22Rv1 (cell line): ENCODE measurements at regions not wholly inside any gene's neighbourhood (a gene's known extent, or its start where the extent isn't known, plus 50 kb on each side); places are given as distances from the start of the nearest gene placed in this dataset.

Experiments used
- H3K27ac ChIP-seq: fragments of 450-650 bp; 2 replicates; pipeline ENCODE4 v1.5.1; 2017
- CTCF ChIP-seq: fragments of 450-650 bp; IDR thresholded peaks from 2 replicates; pipeline ENCODE4 v1.5.1; 2017; ENCODE audit warnings: mild to moderate bottlenecking
- ZFX ChIP-seq: fragments of 450-650 bp; IDR thresholded peaks from 2 replicates; pipeline ENCODE4 v1.6.1; 2017; ENCODE audit warnings: antibody characterized with exemption, borderline replicate concordance

GRCh38 chr13:30112602-30113435, 194.5 kb downstream of the KATNAL1 start:
- H3K27ac ChIP-seq, result 0 out of 2 replicates have a peak overlapping the region, but pooled peaks have one; percentile 54
- TF ChIP-seq ZFX, result no peak
- TF ChIP-seq CTCF, result peak; percentile 98

- TF ChIP-seq CTCF (no peak), ZFX (no peak)
- no peak overlapping the region for H3K27ac ChIP-seq
Observed at GRCh38 chr13:30111810-30112209, 195.5 kb downstream of the KATNAL1 start.

DNA sequence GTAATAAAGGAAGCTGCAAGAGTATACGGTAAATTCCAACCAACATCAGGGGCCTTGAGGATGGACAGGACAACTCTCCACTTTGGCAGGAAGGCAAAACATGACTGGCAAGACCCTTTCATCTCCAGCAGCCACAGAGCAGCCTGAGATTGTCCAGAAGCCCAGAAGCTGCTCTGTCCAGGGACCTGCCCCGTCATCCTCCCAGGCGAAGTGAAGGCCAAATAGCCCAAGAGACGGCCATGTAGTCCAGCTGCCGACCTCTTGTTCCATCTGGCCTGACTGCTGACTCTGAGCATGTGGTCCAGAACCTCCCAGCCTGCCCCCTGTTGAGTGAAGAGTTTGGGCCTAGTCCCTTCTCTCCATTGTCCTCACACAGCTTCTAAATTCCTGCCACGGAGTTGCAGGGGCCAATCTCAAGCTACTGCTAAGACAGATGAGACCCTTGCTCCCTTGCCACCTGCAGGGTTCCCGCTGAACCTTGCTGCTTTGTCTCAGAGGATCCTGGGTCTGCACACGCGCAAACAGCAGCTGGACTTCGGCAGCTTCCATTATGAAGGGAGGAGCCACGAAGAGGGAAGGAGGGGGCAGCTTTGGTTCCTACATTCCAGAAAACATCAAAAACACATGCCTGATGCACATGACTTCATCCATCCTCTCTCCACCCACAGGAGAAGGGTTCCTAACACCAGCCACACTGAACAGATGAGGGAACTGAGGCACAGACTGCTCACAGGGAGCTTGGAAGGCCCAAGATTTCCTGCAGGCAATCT, 196.9 kb downstream of the KATNAL1 start:
- TF ChIP-seq CTCF (no peak), ZFX (no peak)

GRCh38 chr13:30109471-30110135, 197.7 kb downstream of the KATNAL1 start:
- no peak for TF ChIP-seq CTCF
- no peak for TF ChIP-seq ZFX

More for the DNA sequence above, 196.9 kb downstream of the KATNAL1 start:
- no peak overlapping the region for H3K27ac ChIP-seq

GRCh38 chr13:30108913-30109237, 198.5 kb downstream of the KATNAL1 start:
- H3K27ac ChIP-seq, result no peak overlapping the region
- no peak for TF ChIP-seq ZFX

More at GRCh38 chr13:30109471-30110135, 197.7 kb downstream of the KATNAL1 start:
- no peak overlapping the region for H3K27ac ChIP-seq

DNA sequence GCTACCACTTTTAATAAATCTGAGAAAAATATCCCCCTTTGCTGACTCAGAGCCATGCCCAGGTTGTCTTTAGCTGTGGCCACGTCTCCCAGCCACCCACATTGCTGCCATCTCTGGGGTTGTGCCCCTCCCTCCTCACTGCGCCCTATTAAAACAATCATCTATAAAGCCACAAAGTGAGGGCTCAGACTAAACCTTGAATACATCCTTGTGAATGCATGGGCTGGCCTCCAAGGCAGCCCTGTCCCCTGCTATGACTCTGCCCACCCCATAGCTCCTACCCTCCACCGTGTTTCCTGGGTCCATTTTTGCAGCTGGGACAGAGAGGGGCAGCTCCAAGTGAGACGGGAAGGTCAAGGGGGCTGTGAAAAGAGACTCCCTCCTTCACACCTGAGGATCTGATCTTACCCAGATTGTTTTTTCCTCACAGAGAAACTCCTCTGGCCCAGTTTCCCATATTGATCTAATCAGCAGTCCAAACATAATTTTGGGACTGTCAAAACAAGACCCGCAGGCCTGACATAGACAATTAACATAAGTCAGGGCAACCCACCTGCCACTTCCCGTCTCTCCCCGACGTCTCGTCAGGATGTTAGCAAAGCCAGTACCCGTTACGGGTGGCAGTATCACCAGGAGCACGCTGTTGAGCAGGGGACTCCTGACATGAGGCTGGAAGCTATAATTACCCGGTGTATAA, 199.0 kb downstream of the KATNAL1 start:
- H3K27ac ChIP-seq, result no peak overlapping the region
- TF ChIP-seq ZFX (no peak), CTCF (no peak)

- H3K27ac ChIP-seq, result no peak overlapping the region
- TF ChIP-seq CTCF (no peak), ZFX (no peak)
Observed at GRCh38 chr13:30107521-30108136, 199.7 kb downstream of the KATNAL1 start.
